HG02678 (cell line): ENCODE measurements at regions not wholly inside any gene's neighbourhood (a gene's known extent, or its start where the extent isn't known, plus 50 kb on each side); places are given as distances from the start of the nearest gene placed in this dataset.

Experiments
- ATAC-seq: cut with Tn5 transposase; IDR thresholded peaks from one replicate; pipeline ENCODE4 v1.9.1; 2021; ENCODE audit warnings: mild to moderate bottlenecking, moderate library complexity; ENCODE audit not compliant: unreplicated experiment

DNA sequence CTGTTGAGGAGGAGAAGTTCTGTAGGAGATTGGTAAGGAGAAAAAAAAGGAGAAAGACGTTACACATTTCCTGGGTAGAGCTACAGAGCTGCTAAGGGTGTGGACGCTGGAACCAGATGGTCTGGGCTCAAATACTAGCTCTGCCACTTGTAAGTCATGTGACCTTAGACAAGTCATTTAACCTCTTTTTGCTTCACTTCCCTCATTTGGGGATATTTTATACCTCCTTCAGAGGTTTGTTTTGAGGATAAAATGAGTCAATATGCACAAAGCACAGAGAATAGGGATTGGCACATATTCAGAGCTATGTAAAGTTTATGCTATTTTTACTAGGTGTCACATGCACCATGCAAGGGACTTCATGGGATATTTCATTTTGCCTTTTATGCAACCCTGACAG is 708.8 kb downstream of the DHX35 start:
- ATAC-seq: no peak

DNA sequence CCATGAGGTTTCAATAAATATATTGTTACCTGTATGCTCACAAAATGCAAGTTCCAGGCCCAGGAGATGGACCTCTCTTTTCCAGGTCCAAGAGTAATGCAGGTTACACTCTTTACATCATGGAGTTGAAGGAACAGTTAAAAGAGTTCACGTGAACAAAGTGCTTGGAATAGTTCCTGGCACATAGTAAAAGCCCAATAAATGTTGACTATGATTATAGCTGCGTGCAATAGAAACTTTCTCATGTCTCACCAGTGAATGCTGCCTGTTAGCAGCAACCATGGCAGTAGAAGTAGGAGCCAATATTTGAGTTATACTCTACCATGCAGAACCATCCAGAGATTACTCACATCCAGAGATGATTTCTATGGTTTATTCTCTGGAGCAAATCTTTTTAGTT is 707.5 kb downstream of the DHX35 start:
- no peak for ATAC-seq

DNA sequence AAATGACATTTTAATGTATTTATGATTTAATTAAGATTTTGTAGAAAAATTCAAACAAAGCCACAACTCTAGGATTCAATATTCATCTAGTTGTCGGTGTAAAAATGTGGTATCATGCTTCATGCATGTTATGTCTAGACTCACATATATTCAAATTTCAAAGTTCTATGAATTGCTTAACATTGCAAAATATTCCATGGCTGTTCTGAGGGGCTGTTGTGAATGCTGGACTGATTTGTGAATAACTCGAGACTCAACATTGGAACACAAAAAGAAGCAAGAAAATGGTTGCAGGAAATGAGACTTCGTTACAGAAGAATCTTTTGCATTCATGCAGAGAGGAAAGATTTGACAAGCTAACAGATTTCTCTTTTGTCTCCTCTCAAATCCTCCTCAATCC is 705.9 kb downstream of the DHX35 start:
- no peak for ATAC-seq

DNA sequence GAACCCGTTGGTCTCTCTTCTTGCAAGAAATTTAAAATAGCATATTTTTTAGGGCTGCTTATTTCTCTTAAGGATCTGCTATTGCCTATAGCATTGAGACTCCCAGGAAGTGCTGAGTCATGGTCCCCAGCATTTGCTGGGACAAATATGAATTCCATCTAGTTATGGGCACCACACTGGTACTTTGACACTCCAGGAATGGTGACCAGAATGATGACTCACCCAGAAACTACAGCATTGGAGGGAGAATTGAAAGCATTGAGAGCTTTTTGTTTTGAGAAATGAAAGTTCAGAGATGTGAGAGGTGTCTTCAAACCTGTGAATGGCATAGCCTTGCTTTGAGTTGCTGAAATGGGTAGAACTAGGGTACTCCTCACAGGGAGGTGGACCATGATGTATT is 699.7 kb downstream of the DHX35 start:
- no peak for ATAC-seq

DNA sequence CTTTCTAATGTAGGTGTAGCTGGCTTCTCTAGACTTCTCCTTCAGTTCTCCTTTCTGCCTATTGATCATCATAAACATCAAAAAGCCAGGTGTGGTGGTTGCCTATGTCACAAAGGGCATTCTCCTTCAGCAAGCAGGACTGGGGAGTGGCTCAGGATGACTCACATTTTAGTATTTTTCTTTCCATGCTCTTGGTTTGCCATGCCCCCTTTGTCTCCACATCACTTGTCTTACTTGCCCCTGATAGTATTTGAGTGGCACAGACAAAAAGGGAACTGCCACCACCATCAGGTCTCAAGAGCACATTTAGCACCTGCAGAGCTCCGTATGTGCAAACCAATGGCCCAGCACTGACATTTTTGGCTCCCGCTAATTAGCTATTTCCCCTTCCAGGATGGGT is 698.8 kb downstream of the DHX35 start:
- ATAC-seq: no peak

DNA sequence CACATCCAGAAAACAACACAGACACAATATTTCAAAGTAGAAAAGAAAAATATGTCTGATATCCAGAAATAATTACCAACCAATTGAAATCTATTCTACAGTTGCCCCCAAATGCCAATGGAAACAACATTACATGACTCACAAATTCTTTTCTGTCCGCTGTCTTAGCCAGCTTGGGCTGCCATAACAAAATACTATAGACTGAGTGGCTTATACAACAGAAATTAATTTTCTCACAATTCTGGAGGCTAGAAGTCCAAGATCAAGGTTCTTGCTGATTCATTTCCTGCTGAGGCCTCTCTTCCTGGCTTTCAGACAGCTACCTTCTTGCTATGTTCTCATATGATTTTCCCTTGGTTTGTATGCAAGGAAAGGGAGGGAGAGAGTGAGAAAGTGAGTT is 698.1 kb downstream of the DHX35 start:
- no peak for ATAC-seq

DNA sequence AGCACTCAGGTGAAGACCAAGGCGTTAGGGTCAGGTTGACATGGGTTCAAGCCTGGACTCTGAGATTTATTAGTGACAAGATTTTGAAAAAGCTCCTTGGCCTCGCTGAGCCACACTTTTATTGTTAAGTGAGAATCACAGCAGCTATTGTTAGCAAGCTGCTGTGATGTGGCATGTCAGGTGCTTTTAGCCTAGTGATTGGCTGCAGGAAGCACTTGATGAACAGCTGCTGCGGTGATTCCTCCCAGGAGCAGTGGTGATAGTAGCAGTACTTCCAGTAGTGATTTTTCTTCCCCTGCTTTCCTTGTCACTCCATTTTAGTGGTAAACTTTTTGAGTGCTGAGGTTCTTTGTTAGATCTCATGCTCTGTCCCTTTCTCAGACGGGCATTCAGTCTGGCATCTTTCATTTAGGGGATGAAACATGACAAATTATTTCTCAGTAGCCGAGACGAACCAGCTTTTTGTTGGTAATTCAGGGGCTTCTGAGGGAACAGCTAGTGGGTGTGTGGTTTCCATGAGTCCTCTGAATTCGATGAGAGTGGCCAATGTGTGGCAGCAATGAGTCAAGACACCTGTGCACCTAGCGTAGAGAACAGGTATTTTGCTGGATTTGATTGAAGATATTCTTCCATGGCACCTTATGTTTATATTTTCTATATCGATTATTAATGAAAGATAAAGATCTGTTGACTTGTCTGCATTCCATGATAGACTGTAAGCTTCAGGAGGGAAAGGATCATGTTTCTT is 696.7 kb downstream of the DHX35 start:
- ATAC-seq: no peak

DNA sequence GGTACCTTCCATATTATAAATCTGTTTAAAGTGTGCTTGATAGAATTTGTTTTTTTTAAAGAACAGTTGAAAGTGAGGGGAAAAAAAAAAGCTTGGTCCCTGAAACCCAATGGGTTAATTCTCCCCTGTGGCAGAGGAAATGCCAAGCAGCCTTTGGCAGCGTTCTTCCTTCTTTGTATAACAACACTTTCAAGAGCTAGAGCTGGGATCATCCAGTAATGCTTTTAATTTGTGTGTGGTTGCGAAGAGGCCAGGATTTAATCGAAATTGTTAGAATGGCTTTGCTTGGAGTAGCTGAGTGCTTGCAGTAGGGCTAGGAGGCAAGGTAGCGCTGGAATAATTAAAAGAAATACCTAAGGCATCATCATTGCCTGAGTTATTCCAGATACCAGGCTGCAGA is 692.0 kb downstream of the DHX35 start:
- no peak for ATAC-seq

DNA sequence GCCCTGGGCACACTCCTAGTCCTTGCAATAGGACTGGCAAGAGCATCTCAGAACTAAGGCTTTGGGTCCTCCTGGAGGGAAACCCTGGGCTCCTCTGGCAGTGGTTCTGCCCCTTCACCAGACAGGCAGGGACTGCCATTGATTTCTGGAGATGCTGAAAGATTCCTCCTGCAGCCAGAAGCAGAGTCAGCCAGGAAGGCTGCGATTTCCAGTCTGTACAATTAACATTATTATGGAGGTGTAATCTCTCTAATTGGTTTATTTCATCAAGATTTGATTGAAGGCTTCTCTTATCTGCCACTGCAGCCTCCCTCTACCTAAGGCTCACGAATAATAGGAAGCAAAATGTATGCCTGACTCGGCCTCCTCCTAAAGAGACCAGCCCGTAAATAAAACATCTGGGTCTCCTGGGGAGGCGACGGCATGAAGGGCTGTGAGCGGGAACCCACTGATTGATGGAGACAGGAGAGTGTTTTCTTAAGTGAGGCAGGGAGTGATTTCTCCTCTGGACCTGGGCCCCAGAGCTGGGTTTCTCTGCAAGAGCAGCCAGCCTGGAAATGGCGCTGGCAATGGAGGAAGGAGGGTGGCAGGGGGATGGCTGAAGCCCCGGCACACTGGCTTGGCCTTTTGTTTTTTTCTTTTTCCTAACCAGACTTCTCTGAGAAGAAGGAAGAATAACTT is 689.6 kb downstream of the DHX35 start:
- no peak for ATAC-seq

DNA sequence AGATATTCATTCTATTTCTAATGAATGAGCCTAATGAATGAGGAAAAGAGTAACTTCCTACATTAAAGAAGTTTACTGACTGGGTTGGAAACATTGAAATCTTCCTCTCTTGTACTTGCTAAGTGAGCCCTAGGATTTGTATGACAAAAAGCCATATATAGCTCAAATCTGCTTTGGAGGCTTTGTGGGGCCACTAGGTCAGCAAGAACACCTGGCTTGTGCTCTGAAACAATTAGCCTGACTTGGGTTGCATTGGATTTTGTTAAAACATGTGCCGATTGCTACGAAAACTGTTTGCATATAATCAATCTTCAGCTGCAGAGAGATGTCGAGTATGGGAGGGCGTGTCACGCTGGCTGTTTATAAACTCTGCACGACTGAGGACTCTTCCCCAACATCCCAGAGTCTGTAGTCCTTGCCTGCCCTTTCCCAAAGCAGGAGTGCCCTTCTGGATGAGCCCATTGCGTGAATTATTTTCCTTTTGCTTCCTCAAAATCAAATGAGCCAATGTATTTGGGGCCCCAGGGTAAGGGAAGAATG is 684.8 kb downstream of the DHX35 start:
- no peak for ATAC-seq

DNA sequence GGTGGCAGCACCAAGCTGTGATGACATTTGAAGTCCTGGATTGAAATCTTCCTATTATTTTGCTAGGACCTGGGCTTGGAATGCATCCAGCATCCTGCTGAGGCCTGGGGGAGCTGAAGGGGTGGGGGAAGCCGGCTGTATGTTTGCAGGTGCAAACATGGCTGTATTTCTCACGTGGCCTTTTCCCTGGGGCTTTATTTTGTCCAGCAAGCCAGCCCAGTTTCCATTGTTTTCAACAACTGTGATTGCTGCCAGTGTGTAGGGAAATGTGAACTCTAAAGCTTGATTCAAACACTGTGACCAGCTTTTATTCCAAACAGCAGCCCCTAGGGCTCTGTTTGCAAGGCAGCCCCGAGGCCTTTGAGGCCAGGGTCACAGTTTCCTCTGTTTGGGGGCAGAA is 683.0 kb downstream of the DHX35 start:
- no peak for ATAC-seq

DNA sequence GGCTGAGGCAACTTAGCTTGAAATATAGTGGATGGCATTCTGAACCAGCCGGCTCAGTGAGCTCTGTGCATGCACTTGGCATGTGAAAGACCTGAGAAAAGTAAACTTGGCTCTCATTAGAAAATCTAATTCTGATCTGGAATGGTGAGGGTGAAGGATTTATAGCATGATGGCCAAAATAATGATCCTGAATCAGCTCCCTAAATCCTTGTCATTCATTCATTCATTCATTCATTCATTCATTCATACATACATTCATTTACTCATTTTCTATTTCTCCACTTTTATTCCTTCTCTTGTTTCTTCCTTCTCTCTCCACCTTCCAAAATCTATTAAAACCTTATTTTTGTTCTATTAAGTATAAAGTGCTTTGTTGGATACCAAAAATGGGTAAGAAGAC is 681.1 kb downstream of the DHX35 start:
- ATAC-seq: no peak

DNA sequence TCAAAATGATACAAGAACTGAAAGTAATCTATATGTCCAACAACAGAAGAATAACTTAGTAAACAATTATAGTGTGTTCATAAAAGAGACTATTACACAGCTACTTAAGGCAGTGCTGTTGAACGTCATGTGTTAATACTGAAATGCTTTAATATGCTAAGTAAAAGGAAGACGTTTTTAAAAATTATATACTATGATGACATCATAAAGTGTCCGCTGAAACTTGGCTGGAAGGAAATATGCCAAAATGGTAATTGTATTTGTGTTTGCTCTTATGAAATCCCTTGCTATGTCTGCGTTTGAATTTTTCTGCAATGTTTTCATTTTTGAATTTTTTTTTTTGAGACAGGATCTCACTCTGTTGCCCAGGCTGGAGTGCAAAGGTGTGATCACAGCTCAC is 679.3 kb downstream of the DHX35 start:
- no peak for ATAC-seq

DNA sequence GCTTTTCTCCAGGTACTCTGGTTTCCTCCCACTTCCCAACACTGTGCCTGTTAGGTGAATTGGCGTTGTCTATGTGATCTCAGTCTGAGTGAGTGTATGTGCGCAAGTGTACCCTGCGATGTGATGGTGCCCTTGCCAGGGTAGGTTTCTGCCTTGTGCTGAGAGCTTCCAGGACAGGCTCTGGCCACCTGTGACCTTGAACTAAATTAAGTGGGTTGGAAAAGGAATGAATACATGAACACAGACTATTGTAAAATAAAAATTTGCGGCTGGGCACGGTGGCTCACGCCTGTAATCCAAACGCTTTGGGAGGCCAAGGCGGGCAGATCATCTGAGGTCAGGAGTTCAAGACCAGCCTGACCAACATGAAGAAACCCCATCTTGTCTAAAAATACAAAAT is 678.0 kb downstream of the DHX35 start:
- no peak for ATAC-seq

DNA sequence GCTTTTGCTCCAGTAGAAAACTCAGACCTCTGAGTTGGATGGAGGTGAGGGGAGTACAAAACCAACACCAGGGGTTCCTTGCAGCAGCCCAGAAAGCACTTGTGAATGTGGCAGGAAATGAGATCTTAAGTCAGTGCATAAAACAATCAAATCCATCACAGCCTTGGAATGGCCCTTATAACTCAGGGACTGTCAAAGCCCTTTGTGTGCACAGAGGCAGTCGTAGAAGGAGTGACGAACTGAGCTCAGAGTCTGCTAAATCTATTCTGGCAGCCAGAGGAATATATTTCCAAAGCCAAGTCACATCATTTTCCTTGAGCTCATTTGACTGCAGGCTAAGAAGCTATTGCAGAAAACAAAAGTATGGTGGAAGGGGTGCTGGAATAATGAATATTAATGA is 676.6 kb downstream of the DHX35 start:
- no peak for ATAC-seq

DNA sequence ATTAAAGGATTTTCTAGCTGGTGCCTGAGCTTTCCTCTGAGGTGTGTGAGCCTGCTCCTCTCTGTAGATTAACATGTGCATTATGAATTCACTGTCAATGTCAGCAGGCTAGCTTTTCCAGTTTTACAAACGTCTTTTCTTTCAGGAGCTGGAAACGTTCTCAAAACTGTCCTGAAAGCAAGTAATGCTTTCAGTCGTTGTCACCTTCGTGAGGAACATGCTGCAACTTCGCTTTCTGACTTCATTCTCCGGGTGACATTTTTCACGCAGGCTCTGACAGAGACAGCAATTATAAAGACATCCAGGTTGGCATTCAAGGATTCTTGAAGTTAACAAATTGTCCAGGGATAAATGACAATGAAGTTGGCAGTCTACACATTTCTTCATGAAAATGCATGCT is 671.5 kb downstream of the DHX35 start:
- no peak for ATAC-seq

DNA sequence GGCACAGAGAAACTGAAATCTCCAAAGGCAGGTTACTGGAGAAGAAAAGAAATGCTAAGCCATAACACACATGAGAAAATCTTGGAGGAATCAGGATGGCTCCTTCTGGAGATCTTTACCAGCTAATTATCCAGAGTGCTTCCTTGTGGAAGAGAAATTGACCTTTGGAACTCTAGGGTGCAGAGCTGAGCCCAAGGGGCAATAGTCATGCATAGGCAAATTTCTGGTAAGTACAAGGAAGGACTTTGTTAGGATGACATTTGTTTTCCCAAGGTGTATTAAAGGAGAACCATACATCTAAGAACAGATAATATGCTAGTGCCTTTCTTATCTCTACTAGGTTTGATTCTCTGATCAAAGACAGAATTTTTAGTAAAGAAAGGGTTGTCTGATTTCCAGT is 670.6 kb downstream of the DHX35 start:
- ATAC-seq: no peak

DNA sequence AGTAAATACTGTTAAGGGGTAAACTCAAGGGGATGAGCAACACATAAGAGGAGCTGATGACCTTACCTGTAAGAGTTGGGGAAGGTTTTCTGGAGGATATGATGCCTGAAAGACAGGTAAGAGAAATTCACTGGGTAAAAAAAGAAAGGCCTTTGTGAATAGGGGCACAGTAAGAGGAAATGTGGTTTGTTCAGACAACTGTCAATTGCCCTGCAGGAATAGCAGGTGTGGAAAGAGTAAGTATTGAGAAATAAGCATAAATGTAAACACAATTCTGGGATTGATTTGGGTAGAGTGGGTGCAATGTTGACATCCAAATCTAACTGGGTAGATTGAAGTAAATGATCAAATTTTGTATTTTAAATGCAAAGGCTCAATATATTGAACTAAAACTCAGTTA is 670.0 kb downstream of the DHX35 start:
- ATAC-seq: no peak

DNA sequence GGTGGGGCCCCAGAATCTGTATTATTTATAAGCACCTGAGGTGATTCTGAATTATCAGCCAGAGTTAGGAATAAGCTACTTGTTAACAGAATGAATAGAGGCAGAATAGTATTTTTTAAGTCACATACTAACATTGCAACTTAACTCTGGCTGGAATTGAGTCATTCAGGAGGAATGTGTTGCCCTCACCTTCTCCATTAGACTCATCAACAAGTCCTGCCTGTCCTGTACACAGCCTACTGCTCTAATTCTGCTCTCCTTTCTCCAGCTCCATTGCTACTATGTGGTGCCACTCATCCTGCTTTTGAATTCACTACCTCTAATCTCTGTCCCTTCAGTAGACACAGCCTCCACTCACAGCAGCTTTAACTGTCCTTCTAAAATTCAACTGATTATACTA is 669.4 kb downstream of the DHX35 start:
- ATAC-seq: no peak

DNA sequence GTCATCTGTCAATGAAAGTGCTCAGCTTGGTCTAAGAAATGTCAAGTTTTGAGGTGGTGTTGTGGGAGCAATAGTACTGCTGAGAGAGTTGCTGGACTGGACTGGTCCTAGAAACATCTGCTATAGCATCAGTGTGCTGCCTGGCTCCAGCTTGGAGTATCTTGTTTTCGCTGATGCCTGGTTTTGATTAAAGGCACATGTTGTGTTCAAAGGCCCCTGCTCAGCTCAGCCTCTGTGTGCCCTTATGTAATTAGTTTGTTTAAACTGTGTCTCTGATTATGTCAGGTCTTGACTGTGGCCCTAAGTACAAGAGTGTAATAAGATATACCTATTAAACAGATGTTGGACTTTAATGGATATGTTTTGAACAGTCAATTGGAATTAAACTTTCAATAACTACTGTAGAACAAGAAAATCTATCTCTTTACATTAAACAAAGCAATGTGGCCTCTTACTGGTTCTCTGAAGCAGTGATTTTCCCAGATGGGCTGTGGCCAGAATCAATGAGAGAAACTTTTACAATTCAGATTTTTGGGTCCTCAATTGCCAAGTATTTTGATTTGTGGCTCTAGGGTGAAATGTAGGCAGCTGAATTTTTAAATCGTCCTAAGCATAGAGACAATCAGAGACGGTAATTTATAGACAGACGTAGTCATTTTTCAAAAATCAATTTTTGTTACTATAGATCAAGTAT is 668.2 kb downstream of the DHX35 start:
- no peak for ATAC-seq

DNA sequence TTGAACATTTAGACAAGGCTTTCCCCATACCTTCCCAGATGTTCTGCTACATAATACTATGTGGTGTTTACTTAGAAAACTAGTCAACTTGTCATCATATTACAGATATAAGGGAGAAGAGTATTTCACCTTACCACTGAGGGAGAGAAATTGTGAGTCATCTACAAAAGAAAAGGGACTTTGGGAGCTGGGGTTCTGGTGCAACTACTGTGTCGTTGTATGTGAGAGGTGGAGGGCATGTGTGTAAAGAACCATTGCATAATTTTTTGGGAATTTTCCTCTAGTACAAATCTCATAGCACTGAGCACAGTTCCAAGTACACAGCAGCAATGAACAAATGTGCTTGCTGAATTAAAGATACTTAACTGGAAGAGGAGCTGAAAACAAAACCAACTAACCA is 665.6 kb downstream of the DHX35 start:
- ATAC-seq: no peak

DNA sequence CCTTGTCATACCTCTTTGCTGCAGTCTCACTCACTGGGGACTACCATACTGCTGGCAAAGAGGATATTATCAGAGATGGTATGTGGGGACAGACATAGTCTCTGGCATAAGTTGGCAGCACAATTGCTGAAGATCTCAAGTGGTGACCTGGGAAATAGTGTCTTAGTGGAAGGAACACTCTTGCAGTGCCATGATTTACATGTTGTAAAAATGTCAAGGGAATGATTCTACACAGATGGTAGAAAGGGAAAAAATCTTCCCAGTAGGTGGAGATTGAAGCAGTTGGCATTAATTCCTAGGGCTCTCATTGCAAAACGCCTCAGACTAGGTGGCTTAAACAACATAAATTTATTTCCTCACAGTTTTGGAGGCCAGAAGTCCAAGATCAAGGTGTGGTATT is 662.2 kb downstream of the DHX35 start:
- no peak for ATAC-seq
